Gastrocnemius medialis (tissue), 4 donors: ENCODE measurements at regions not wholly inside any gene's neighbourhood (a gene's known extent, or its start where the extent isn't known, plus 50 kb on each side); places are given as distances from the start of the nearest gene placed in this dataset.
"Not testable (repeated sequence)": the region's sequence is repeated elsewhere in the genome, so short reads cannot be mapped to it uniquely, and the experiment has no call there.

Experiments used
- POLR2A ChIP-seq, 2 donors: fragments of 450-650 bp; IDR thresholded peaks; one replicate each; pipeline ENCODE4 v1.6.1; 2017; ENCODE audit warnings: antibody characterized with exemption in 2 of 2, mild to moderate bottlenecking in 2 of 2, moderate library complexity in 2 of 2
- TF ChIP-seq, protein P1 (sequence below), 5 experiments: fragments of 450-650 bp in 3 of 5; fragments of 200-600 bp in 2 of 5; sonication (generic) in 2 of 5; IDR thresholded peaks in 4 of 5; conservative IDR thresholded peaks in 1 of 5; 1 replicate in 4 of 5; 2 replicates in 1 of 5; pipeline ENCODE4 v1.5.1; 2016 to 2019; ENCODE audit warnings: antibody characterized with exemption in 5 of 5, mild to moderate bottlenecking in 3 of 5, moderate library complexity in 3 of 5

DNA sequence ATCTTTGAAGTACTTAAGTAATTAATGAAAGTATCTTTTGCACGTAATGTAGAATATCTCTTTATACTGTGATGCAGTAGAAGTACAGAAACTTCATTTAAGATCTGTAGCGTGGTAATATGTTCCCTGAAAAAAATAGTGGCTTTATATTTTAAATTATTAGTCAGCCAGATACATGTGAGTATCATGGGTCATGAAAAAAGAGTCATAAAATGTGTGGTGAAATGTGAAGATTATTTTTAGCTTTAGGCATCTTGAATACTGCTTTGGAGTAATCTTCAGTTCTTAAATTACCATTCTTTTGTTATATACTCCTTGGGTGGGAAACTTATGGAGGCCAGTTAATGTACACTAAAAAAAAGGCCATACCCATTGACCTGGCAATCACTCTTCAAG lies 59.6 kb upstream of the NUTM2F start:
- TF ChIP-seq, protein P1, sequence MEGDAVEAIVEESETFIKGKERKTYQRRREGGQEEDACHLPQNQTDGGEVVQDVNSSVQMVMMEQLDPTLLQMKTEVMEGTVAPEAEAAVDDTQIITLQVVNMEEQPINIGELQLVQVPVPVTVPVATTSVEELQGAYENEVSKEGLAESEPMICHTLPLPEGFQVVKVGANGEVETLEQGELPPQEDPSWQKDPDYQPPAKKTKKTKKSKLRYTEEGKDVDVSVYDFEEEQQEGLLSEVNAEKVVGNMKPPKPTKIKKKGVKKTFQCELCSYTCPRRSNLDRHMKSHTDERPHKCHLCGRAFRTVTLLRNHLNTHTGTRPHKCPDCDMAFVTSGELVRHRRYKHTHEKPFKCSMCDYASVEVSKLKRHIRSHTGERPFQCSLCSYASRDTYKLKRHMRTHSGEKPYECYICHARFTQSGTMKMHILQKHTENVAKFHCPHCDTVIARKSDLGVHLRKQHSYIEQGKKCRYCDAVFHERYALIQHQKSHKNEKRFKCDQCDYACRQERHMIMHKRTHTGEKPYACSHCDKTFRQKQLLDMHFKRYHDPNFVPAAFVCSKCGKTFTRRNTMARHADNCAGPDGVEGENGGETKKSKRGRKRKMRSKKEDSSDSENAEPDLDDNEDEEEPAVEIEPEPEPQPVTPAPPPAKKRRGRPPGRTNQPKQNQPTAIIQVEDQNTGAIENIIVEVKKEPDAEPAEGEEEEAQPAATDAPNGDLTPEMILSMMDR (IDR thresholded peaks at IDR 0.05 in 4 of 5, conservative IDR thresholded peaks at IDR 0.05 in 1 of 5): not testable (repeated sequence)
- TF ChIP-seq POLR2A (IDR thresholded peaks at IDR 0.05): not testable (repeated sequence)
